HG02870 (cell line): ENCODE measurements at regions not wholly inside any gene's neighbourhood (a gene's known extent, or its start where the extent isn't known, plus 50 kb on each side); places are given as distances from the start of the nearest gene placed in this dataset.

Source experiments
- ATAC-seq: cut with Tn5 transposase; IDR thresholded peaks from one replicate; pipeline ENCODE4 v1.9.1; 2021; ENCODE audit warnings: mild to moderate bottlenecking, moderate library complexity; ENCODE audit not compliant: unreplicated experiment

DNA sequence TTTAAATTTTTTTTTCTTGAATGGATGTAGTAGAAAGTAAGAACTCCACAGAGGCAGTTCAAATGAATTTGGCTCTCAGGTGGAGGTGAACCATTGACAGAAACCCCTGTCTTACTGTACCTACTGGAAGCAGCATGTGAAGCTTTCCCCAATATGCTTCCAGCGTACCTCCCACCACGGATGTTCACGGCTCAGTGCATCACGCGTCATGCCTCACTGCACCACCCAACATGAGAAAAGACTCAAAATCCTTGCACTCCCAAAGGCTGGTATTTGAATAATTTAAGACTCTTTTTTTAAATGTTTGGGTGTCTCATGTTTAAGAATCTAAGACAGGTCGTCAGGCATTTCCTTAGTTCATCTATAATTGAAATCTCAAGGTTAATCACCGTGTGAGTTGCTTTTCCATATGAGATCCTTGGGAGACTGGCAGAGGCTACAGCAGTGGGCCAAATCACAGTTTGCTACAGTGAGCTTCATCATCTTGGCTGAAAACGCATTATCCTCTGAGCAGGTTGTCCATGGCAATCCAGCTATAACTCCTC is 846.4 kb downstream of the DCDC2C start:
- no peak for ATAC-seq

DNA sequence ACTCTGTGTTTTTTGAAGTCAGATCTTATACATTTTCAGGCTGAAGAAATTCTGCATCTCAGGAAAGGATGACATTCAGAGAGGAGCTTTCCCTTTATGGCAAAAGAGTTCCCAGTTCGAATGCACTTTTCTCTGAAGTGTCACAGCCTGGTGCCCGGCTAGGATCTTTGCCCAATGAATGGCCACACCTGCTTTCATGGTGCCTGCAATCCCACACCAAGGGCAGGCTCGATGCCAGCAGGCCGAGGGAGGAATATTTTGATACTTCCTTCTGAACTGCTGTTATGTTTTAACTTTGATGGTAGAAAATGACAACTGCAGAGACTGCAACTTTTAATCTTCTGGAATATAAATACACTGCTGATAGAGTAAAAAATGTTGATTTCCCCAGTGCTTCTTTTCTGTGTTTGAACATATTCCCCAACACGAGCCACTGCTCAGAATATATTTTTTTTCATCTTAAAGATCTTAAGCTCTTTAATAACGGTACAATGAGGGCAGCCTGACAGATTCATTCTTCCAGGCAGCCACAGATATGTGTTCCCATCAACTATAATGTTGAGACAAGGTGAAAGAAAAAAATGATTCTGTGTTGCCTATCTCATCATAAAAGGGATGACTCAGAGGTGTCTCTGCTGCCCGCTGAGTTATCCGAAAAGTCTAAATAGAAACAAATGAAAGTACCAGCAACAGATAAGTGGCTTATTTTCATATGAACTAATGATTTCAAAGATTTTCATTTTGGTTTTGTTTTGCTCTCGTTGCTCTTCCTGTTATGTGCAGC is 848.5 kb downstream of the DCDC2C start:
- ATAC-seq: no peak

DNA sequence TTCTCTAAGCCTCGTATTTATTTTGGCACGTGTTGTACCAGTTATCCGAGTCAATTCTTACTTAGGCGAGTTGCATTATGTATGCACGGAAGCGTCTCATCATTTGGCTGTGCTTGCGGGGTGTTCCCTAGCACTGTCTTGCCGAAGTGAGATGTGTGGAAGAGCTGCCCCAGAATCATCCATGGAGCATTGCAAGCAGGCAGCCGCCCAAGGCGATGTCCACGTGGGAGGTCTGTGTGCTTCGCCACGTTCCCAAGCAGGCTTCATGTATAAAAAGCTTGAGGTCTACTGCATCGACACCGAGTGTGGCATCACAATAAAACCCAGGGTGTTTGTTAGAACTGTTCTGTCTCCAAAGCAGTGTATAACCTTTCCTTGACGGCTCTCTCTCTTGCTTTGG is 849.9 kb downstream of the DCDC2C start:
- no peak for ATAC-seq

DNA sequence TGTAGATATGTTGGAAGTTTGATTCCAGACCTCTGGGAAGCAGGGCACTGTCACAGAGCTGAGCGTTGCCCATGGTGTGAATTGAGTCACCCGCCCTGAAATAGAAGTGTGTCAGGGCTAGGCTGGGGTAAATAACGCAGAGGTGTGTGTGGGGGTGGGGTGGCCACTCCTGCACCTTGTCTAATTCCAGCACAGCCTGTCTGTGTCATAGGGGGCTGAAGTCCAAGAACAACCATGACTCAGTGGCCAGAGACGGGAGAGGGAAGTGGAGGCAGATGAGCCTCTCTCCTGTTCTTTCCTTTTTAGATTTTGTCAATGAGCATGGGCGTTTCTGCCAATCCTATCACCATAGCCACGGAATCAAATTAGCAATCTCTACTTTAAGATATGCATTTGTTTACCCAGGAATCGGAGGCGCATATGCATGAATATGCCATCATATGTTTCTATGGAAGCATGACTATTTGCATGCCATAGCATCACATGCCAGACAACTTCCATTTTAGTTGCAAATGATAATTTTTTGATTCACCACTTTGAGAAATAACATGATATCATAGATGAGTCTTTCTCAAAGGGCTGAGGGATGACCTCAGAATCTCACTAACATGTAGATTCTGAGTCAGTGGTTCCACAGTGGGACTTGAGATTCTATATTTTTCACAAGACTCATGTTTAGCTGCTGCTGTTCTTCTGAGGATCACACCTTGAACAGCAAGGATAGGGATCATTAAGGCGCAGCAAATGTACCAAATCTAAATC is 852.9 kb downstream of the DCDC2C start:
- no peak for ATAC-seq

DNA sequence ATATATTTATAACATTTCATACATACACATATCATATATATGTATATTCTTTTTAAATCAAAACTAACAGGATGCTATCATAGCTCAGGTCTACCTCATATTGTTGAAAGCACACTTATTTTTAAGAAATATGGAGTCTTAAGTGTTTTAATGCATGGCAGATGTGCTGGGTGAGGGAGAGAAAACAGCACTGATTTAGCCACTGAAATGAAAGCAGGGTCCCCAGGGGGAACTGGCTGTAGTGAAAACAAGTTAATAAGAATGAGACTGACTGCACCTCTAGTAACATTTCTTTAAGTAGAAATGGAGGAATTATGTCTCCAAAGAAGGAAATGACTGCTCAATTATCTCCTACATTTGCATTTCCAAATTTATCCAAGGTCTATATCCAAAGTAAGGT is 857.8 kb downstream of the DCDC2C start:
- ATAC-seq: no peak

DNA sequence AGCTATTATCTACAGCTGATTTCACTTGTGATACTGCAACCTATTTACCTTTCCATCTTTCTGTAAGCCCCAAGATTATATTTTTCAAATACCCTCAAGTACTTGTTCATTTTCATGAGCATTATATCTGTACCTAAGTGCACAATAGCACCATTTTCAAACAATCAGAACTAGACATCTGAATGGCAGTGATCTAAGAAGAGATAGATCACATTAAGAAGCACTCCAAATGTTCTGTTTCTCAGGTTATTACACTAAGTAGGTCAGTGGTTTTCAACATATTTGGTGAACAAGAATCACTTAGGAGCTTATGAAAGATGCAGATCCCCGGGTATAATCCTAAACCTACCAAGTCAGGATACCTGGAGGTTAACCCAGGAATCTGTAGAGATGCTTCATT is 872.7 kb downstream of the DCDC2C start:
- no peak for ATAC-seq

DNA sequence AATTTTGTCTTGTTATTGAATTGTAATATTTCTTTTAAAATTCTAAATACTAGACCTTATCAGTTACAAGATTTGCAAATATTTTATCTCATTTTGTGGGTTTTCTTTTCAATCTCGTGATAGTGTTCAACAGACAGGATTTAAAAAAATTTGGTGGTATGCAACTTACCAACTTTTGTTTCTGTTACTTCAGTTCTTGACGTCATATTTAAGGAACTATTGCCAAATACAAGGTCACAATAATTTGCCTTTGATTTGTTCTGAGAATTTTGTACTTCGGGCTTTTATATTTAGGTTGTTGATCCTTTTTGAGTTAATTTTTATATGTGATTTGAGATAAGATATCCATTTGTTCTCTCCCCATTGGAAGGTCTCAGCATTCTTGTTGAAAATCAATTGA is 876.6 kb downstream of the DCDC2C start:
- no peak for ATAC-seq

DNA sequence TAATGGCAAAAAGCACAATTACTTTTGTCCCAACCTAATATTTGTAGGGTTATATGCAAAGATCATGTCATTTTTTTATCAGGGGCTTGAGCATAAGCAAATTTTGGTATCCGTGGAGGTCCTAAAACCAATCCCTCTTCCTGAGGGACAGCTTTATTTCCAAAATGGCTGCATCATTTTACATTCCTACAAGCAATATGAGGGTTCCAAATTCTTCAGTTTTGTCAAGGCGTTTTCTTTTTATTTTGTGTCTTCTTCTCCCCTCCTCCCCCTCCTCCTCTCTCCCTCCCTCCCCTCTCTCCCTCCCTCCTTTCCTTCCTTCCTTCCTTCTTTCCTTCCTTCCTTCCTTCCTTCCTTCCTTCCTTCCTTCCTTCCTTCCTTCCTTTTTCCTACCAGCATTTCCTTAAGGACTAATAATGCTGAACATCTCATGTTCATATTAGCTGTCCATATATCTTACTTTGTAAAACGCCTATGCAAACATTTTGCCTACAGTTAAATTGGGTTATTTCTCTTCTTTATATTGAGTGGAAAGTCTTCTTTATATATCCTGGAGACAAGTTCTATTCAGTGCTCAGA is 881.8 kb downstream of the DCDC2C start:
- ATAC-seq: no peak

DNA sequence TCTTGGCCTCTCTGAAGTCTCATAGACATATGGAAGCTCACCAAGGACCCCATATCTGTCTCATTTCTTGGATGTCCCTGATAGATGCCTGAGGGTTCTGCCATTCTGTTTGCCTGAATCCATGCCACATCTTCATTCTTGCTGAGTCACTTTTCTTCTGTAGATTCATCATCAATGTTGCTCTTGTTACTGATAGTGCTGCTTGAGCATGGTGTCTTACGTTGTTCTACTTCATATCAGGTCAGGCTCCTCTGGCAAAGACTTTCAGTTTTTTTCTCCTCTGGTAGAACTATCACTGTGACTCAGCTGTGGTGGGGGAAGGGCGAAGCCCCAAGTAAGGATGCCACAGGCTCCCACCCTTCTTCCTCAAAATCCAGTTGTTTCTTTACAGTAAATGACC is 885.2 kb downstream of the DCDC2C start:
- no peak for ATAC-seq

DNA sequence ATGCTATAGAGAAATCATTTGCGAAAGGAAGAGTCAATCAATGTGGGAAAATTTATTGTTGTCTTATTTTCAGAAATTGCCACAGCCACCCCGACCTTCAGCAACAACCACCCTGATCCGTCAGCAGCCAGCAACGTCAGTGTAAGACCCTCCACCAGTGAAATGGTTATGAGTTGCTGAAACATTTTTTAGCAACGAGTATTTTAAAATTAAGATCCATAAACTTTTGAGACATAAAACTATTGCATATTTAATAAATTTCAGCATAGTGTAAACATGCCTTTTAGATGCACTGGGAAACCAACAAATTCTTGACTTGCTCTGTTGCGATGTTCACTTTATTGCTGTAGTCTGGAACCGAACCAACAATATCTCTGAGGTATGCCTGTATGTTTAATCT is 887.9 kb downstream of the DCDC2C start:
- no peak for ATAC-seq

DNA sequence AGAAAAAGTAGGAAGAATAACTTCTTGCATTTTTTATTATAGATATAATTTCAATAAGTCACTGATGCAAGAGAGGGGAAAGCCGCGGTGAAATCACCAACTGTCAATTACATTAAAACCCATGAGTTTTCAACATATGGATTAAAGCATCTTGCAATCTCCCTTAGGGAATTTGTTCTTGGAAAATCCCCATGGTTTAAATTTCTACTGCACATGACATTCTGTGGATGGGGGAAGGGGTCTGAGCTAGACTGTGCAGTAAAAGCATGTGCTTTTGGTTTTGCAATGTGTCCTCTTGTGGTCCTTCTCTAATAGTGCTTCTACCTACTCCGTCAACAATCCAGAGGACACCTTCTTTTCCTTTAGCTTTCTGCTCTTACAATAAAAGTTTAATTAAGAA is 894.0 kb downstream of the DCDC2C start:
- no peak for ATAC-seq

DNA sequence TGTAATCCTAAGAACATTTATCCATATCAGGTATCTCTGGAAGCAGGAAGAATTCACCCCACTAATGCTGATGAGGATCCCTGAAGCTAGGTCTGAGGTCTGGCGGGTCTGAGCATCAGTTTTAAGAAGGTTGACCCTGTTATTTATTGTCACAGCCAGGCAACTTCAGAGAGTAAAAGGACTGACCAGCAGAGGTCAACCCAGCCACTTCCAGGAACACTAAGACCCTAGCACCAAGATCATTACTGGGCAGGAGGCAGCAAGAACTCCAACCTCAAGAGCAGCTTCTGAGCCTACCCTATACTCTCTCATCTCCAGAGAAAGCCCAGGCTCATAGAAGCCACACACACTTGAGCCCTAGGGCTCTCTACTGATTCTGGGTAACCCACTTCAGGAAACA is 901.4 kb downstream of the DCDC2C start:
- no peak for ATAC-seq

DNA sequence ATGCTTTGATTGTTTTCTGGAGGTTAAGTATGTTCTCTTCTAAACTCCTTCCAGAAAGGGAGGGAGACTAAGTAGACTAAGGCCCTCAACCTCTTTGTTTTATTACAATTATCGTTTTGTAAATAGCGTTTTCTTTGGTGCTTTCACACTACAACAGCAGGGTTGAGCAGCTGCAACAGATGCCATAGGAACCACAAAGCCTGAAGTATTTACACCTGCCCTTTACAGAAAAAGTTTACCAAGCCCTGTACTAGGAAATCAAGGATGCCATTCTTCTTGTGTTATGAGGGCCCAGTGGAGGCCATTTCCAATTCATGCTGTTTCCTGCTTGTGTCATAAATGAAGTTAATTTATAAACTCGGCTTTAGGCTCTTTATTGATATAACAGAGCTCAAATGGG is 914.8 kb downstream of the DCDC2C start:
- ATAC-seq: no peak

DNA sequence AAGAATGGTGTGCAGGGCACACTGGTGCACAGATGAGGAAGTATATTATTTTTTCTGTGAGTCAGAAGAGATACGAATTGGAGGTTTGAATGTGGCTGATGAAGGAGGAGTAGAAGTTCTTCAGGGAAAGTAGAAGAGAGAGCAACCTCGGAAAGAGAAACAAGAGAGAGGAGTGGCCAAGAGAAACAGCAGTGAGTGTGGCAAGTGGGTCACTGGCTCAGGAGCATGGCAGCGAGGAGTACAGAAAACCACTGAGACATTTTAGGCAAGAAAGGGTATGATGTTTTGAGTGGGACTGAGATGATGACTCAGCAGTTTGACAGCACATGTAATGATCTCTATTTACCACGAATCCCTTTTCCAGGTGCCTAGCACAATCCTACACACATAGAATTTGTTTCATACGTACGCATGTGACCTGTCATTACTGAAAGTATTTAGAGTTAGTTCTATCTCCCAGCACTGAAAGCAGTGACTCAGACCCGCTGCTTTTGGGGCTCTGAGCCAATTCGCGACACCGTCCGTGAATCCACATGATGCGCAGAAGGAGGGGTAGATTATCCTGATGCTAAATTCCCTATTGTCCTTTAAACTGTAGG is 915.4 kb downstream of the DCDC2C start:
- ATAC-seq: no peak

DNA sequence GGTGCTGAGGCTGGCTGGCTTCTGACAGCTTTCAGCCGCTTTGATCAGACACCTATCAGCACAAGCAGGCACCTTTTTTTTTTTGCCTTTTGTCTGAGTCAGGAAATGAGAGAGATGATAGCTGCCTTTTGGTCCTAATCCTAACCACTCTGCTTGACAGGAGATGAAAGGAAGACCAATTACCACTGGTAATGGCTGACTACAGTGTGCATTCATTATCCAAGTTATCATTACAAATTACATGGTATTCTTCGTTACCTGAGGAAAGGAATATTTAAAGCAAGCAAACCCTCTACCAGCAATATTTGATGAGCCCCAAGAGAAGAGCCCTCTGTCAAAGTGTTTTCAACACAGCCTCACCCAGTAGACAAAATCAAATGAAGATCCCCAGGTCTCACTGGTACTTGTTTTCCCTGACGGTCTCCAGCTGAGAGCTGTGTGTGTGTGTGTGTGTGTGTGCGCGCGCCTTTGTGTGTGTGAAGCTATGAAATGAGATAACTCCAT is 925.7 kb downstream of the DCDC2C start:
- no peak for ATAC-seq

DNA sequence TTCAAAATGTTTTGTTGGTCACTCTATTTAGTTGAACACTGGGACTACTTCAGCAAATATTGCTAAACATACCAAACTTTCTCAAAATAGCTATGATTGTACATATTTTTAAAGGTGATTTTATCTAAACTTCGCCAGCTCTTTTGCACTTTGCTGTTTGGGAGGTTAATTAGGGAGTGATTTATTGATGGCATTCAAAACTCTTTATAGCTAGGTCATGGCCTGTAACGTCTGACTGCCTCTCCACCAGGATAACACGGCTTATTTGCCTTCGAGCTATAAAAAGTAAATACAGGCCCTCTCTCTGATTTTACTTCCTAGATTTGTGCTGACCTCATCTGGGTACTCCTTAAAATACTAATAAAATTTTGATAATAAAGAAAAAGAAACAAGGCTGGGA is 931.9 kb downstream of the DCDC2C start:
- ATAC-seq: no peak

DNA sequence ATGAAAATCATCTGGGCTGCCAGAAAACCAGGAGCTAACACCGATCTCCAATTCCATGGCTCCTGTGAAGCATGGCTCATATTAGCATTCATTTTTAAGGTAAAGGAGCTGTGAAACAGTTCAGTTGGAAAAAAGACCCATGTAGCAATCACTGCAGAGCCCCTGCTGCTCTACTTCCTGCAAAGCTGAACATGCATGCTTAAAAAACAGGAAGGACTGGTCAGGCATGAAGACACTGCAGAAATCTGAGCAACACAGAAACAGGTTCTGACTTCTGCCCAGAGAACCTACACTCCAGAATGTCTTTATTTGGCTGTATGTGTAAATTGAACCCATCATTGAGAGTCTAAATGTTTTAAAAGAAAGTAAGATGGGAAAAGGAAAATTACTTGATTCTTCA is 950.6 kb downstream of the DCDC2C start:
- ATAC-seq: no peak

DNA sequence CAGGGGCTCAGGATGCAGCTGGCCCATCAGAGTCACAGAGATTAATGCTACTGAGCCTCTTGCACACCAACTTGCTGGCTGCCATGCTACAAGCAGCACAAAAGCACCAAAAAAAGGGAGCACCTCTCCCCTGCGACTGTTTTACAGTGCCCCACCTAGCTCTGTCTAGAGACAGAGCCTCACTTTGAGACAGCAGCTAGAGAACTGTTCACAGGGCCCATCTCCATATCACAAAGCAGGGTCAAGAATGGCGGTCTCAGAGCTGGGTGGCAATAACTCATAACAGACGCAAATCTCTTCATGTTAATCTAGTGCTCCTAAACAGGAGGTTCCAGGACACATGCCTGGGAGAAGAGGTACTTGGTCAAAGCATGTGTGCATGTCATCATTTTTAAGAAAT is 953.0 kb downstream of the DCDC2C start:
- no peak for ATAC-seq

DNA sequence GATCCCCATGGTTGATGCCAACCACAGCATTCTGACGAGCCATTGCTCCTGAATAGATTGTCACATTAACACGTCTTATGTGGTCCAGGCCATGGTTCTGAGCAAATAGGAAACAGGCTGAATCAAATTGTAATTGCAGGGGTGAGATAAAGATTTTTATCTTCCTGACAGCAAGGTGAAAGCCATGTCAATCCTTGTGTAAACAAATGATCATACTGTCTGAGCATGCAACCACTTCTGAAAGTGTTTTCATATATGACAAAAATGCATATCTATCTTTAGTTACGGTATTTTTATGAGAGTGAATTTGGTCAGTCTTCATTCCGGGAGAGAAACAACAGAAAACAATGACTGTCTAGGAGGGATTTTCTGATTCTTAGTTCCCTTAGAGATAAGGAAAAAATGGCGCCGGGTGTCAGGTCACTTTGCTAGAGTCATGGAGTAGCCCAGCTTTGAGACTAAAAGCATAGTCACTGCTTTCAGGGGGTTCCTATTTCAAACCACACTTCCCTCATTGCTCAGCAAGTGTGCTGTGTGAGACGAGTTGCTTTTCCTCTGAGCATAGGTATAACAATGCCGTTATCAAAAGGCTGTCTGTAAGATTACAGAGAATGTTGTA is 958.9 kb downstream of the DCDC2C start:
- no peak for ATAC-seq

DNA sequence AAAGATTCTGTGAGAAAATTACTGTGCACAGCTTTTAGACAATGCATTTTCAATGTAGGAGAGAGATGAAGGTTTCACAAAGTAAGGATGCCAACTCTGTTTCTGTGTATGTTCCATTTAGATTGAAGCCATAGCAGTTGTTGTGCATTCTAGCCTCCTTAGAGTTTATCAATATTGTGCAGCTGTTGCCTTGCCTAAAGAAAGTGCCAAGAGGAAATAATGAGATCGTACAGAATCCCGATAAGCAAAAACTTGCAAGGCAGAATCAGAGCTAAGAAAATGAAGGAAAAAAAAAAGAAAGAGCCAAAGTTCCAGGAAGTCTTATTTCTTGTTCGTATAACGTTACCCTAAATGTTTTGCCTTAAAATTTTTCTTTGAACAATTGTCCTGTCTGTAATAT is 965.0 kb downstream of the DCDC2C start:
- ATAC-seq: no peak

DNA sequence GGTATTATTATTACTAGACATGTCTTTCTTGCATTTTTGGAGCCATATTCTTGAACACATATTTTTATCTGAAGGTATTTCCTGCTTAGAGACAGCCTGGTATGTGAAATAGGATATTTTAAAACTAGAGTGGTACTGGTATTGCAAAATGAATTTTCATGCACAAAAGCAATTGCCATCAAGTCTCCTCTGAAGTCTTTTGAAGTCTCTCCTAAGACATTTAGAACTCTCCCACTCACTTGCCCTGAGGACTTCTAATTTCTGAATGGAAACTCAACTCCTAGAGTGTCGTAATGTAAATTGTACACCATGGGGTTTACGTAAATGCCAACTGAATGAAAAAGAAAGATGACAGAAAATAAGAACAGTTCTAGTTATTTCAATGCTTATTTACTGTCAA is 967.0 kb downstream of the DCDC2C start:
- ATAC-seq: no peak
